GM12878 (cell line): ENCODE measurements at regions not wholly inside any gene's neighbourhood (a gene's known extent, or its start where the extent isn't known, plus 50 kb on each side); places are given as distances from the start of the nearest gene placed in this dataset.
A peak's percentile ranks its signal among the peaks of the same experiment; 100 is the strongest.

ENCODE experiments used
- ATAC-seq: fragments of 200-7000 bp; cut with Tn5 transposase; 3 replicates; pipeline ENCODE4 v1.9.1; 2020; ENCODE audit warnings: mild to moderate bottlenecking, moderate library complexity
- BruUV-seq: library from RNA; stranded (reverse); fragments of 400-500 nt; replicated peaks from 2 replicates; lab custom pipeline; 2021; lab: Mats Ljungman, UMichigan
- CTCF ChIA-PET: fragments of 300-600 bp; sonication (Branson Sonifier 250); formaldehyde crosslinking; extraction: SDS; loops from one replicate; lab custom pipeline; 2021; ENCODE audit warnings: inconsistent platforms; lab: Yijun Ruan, JAX
- POLR2A ChIA-PET: fragments of 350-600 bp; formaldehyde crosslinking; extraction: SDS; loops from one replicate; lab custom pipeline; 2021; ENCODE audit warnings: inconsistent platforms; lab: Charles Lee
- RAD21 ChIA-PET: fragments of 300-600 bp; sonication (Branson Sonifier 250); formaldehyde crosslinking; loops from one replicate; lab custom pipeline; 2023; ENCODE audit warnings: antibody characterized with exemption; ENCODE audit not compliant: unreplicated experiment; lab: Charles Lee
- SMC1A ChIA-PET: fragments of 300-600 bp; sonication (Branson Sonifier 250); formaldehyde crosslinking; loops from one replicate; lab custom pipeline; 2023; ENCODE audit not compliant: unreplicated experiment, uncharacterized antibody; lab: Charles Lee
- DNase-seq: peaks from one replicate; pipeline ENCODE4 v3.0.0-alpha.2; 2011; ENCODE audit warnings: low read depth, low spot score
- FAIRE-seq: peaks from 3 replicates; lab custom pipeline; 2011; peaks lifted over from hg19 to GRCh38; lab: Jason Lieb, UNC
- H2AFZ ChIP-seq: 2 replicates; pipeline ENCODE4 v1.6.0; 2011; ENCODE audit warnings: low read depth, low read length, control low read depth; ENCODE audit not compliant: control insufficient read depth
- H3K27ac ChIP-seq: 2 replicates; pipeline ENCODE4 v1.5.1; 2011; ENCODE audit warnings: control low read depth; ENCODE audit not compliant: control insufficient read depth, insufficient read depth
- H3K27me3 ChIP-seq, 2 experiments: replicated peaks in 1 of 2; 2 replicates each; pipeline versions ENCODE4 v1.6.0 to v1.6.1; 2011; ENCODE audit warnings: low read length in 1 of 2; ENCODE audit not compliant: control insufficient read depth in 2 of 2, insufficient read depth in 2 of 2
- H3K36me3 ChIP-seq, 2 experiments: 2 replicates each; pipeline ENCODE4 v1.5.1; 2011; ENCODE audit warnings: low read length in 1 of 2; ENCODE audit not compliant: control insufficient read depth in 2 of 2, insufficient read depth in 2 of 2
- H3K4me1 ChIP-seq: 2 replicates; pipeline ENCODE4 v1.6.1; 2011; ENCODE audit warnings: mild to moderate bottlenecking, low read length, moderate library complexity, mixed read lengths; ENCODE audit not compliant: control insufficient read depth, insufficient read depth
- H3K4me2 ChIP-seq: 2 replicates; pipeline ENCODE4 v1.6.0; 2011; ENCODE audit warnings: control low read depth; ENCODE audit not compliant: control insufficient read depth, insufficient read depth
- H3K4me3 ChIP-seq: fragments of 200-600 bp; sonication (generic); 2 replicates; pipeline ENCODE4 v1.5.1; 2016
- H3K79me2 ChIP-seq: 2 replicates; pipeline ENCODE4 v1.6.0; 2011; ENCODE audit warnings: low read length; ENCODE audit not compliant: control insufficient read depth, insufficient read depth
- H3K9ac ChIP-seq: 2 replicates; pipeline ENCODE4 v1.8.0; 2011; ENCODE audit warnings: low read length, control low read depth, mixed read lengths; ENCODE audit not compliant: control insufficient read depth, insufficient read depth
- H3K9me3 ChIP-seq: replicated peaks from 3 replicates; pipeline ENCODE4 v1.5.1; 2011; ENCODE audit warnings: mild to moderate bottlenecking, low read length; ENCODE audit not compliant: control insufficient read depth, insufficient read depth
- H4K20me1 ChIP-seq: 2 replicates; pipeline ENCODE4 v1.6.0; 2011; ENCODE audit not compliant: control insufficient read depth, insufficient read depth
- BCL3 ChIP-seq: IDR thresholded peaks from 2 replicates; pipeline ENCODE4 v1.6.1; 2011; ENCODE audit warnings: borderline replicate concordance, low read depth, mild to moderate bottlenecking, moderate library complexity, low read length; ENCODE audit not compliant: insufficient read depth, poor library complexity, severe bottlenecking
- CBFB ChIP-seq: IDR thresholded peaks from 2 replicates; pipeline ENCODE4 v1.6.1; 2016; ENCODE audit warnings: antibody characterized with exemption, low read depth
- CBX3 ChIP-seq: fragments of 200-600 bp; sonication (generic); IDR thresholded peaks from 2 replicates; pipeline ENCODE4 v1.6.1; 2016; ENCODE audit warnings: low read depth, borderline replicate concordance
- HDAC6 ChIP-seq: fragments of 200-600 bp; sonication (generic); IDR thresholded peaks from one replicate; pipeline ENCODE4 v1.8.0; 2017; ENCODE audit warnings: antibody characterized with exemption; ENCODE audit not compliant: unreplicated experiment
- KLF5 ChIP-seq: fragments of 450-650 bp; IDR thresholded peaks from 2 replicates; pipeline ENCODE4 v1.6.1; 2014; ENCODE audit warnings: mild to moderate bottlenecking; ENCODE audit not compliant: partially characterized antibody
- MAX ChIP-seq: IDR thresholded peaks from 2 replicates; pipeline ENCODE4 v1.6.1; 2012; ENCODE audit warnings: low read depth, low read length, improper control_type of control experiment
- MTA3 ChIP-seq: IDR thresholded peaks from 2 replicates; pipeline ENCODE4 v1.6.1; 2012; ENCODE audit warnings: low read length, inconsistent platforms, borderline replicate concordance
- NFYB ChIP-seq: IDR thresholded peaks from 2 replicates; pipeline ENCODE4 v1.6.1; 2011; ENCODE audit warnings: low read depth, mild to moderate bottlenecking, low read length, improper control_type of control experiment, moderate library complexity; ENCODE audit not compliant: insufficient read depth
- PBX3 ChIP-seq: IDR thresholded peaks from 2 replicates; pipeline ENCODE4 v1.6.1; 2011; ENCODE audit warnings: mild to moderate bottlenecking, low read depth, low read length, moderate library complexity; ENCODE audit not compliant: insufficient replicate concordance
- SP1 ChIP-seq: IDR thresholded peaks from one replicate; pipeline ENCODE4 v1.6.1; 2011; ENCODE audit warnings: low read depth, low read length
- USF2 ChIP-seq: IDR thresholded peaks from 2 replicates; pipeline ENCODE4 v1.6.1; 2011; ENCODE audit warnings: low read depth, low read length, improper control_type of control experiment, borderline replicate concordance
- ZSCAN29 ChIP-seq: fragments of 450-650 bp; IDR thresholded peaks from 2 replicates; pipeline ENCODE4 v1.6.1; 2017; ENCODE audit warnings: mild to moderate bottlenecking, moderate library complexity
- WGBS: methylation state at CpG from one replicate; pipeline ENCODE4 v1.1.6; 2016; ENCODE audit warnings: low lambda C conversion rate; ENCODE audit not compliant: insufficient replicate concordance, insufficient coverage; ENCODE audit errors: missing lambda C conversion rate; 5-methylcytosine and 5-hydroxymethylcytosine counted together
- in situ Hi-C: fragments of 300-500 bp; cut with MboI; formaldehyde crosslinking; loops from 9 replicates; pipeline ENCODE4 v1.14.3; 2018; ENCODE audit warnings: mixed read lengths
- intact Hi-C: fragments of 100-400 bp; cut with micrococcal nuclease; formaldehyde crosslinking; loops from one replicate; pipeline ENCODE4 v1.14.2; 2022; ENCODE audit not compliant: unreplicated experiment

GRCh38 chr13:112320303-112320702, 55.9 kb upstream of the SPACA7 start:
- H4K20me1 ChIP-seq, result no peaks in the 10 kb centered on the region
- ATAC-seq, result no peak
- H3K27ac ChIP-seq, result no peak overlapping the region
- TF ChIP-seq MTA3, result no peak
- TF ChIP-seq BCL3, result peak; percentile 88
- no peak for TF ChIP-seq CBFB
- TF ChIP-seq PBX3, result peak; percentile 14
- H3K4me1 ChIP-seq, result no peaks in the 10 kb centered on the region
- no peaks in the 10 kb centered on the region for H3K36me3 ChIP-seq
- no peaks in the 10 kb centered on the region for H3K9me3 ChIP-seq
- DNase-seq, result no peak
- H3K27me3 ChIP-seq, result no peaks in the 10 kb centered on the region
- RAD21 ChIA-PET, result no interaction called here
- in situ Hi-C loops, result no loop called here
- H2AFZ ChIP-seq, result no peak overlapping the region
- no TSS peak for BruUV-seq
- CTCF ChIA-PET, result no interaction called here
- 62% methylated on average over 7 of the region's 7 CpGs for WGBS
- POLR2A ChIA-PET, result no interaction called here
- intact Hi-C loops, result no loop called here
- FAIRE-seq, result no peak
- no peak overlapping the region for H3K9ac ChIP-seq
- no peak overlapping the region for H3K4me3 ChIP-seq
- no peak overlapping the region for H3K4me2 ChIP-seq
- SMC1A ChIA-PET, result interaction anchor here (0.7 kb wide), 1 partner anchor 236 kb away, joined by 3 read pairs; no protein-coding TSS in a partner anchor
- H3K79me2 ChIP-seq, result no peaks in the 10 kb centered on the region

GRCh38 chr13:112322557-112322956, 53.6 kb upstream of the SPACA7 start:
- ChIA-PET POLR2A (no interaction called here), CTCF (no interaction called here), SMC1A (no interaction called here), RAD21 (no interaction called here)
- Histone ChIP-seq H3K4me1 (no peaks in the 10 kb centered on the region), H3K4me3 (no peak overlapping the region), H3K27me3 (no peaks in the 10 kb centered on the region), H3K9me3 (no peaks in the 10 kb centered on the region), H3K36me3 (no peaks in the 10 kb centered on the region), H3K79me2 (no peaks in the 10 kb centered on the region), H3K9ac (no peak overlapping the region), H2AFZ (no peak overlapping the region), H3K27ac (no peak overlapping the region), H4K20me1 (no peaks in the 10 kb centered on the region), H3K4me2 (no peak overlapping the region)
- ATAC-seq, result no peak
- in situ Hi-C loops (no loop called here), intact Hi-C loops (no loop called here)
- no TSS peak for BruUV-seq
- no peak for TF ChIP-seq MAX
- no peak for TF ChIP-seq HDAC6
- TF ChIP-seq KLF5, result no peak
- no peak for TF ChIP-seq PBX3
- no peak for TF ChIP-seq ZSCAN29
- TF ChIP-seq CBX3, result no peak
- TF ChIP-seq SP1, result no peak
- TF ChIP-seq USF2, result no peak
- TF ChIP-seq NFYB, result no peak
- FAIRE-seq, result no peak
- 57% methylated on average over 12 of the region's 12 CpGs for WGBS
- no peak for DNase-seq
